Tibial nerve (tissue), 3 donors: ENCODE measurements at regions not wholly inside any gene's neighbourhood (a gene's known extent, or its start where the extent isn't known, plus 50 kb on each side); places are given as distances from the start of the nearest gene placed in this dataset.

Experiments used
- POLR2A ChIP-seq, 2 donors: fragments of 450-650 bp; IDR thresholded peaks; one replicate each; pipeline ENCODE4 v1.6.1; 2017; ENCODE audit warnings: antibody characterized with exemption in 2 of 2, mild to moderate bottlenecking in 2 of 2, moderate library complexity in 2 of 2
- TF ChIP-seq, protein P1 (sequence below), 5 experiments: fragments of 200-600 bp in 3 of 5; fragments of 450-650 bp in 2 of 5; sonication (generic) in 3 of 5; IDR thresholded peaks; one replicate each; pipeline ENCODE4 v1.5.1; 2016 to 2019; ENCODE audit warnings: antibody characterized with exemption in 5 of 5, mild to moderate bottlenecking in 3 of 5, moderate library complexity in 2 of 5

DNA sequence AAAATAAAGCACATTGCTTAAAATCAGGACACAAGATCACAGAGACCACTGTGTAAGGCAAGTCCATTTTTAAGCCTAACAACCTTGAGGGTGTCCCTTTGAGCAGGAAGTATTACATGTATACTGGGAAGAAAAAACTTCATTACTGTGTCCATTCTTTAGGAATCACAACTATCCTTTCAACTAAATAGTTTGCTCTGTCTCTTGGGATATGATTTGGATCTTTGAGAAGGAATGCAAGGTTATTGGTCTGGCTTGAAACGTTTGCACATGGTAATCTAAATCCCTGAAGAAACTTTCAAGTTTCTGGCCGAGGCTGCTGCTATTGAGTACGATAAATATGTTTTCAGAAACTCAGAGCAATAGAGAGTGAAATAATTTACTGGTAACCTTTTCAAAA, 923.0 kb upstream of the SEMA6A start:
- TF ChIP-seq, protein P1, sequence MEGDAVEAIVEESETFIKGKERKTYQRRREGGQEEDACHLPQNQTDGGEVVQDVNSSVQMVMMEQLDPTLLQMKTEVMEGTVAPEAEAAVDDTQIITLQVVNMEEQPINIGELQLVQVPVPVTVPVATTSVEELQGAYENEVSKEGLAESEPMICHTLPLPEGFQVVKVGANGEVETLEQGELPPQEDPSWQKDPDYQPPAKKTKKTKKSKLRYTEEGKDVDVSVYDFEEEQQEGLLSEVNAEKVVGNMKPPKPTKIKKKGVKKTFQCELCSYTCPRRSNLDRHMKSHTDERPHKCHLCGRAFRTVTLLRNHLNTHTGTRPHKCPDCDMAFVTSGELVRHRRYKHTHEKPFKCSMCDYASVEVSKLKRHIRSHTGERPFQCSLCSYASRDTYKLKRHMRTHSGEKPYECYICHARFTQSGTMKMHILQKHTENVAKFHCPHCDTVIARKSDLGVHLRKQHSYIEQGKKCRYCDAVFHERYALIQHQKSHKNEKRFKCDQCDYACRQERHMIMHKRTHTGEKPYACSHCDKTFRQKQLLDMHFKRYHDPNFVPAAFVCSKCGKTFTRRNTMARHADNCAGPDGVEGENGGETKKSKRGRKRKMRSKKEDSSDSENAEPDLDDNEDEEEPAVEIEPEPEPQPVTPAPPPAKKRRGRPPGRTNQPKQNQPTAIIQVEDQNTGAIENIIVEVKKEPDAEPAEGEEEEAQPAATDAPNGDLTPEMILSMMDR (IDR thresholded peaks at IDR 0.05), result no peak
- TF ChIP-seq POLR2A (IDR thresholded peaks at IDR 0.05), result no peak
